ENCODE measurements at regions not wholly inside any gene's neighbourhood (a gene's known extent, or its start where the extent isn't known, plus 50 kb on each side); places are given as distances from the start of the nearest gene placed in this dataset.

- intact Hi-C loops (cut with micrococcal nuclease) = no loop called here
- H3K36me3 Mint-ChIP-seq (ENCODE audit: low read depth) = no peaks in the 10 kb centered on the region
- no peaks in the 10 kb centered on the region for H3K27me3 Mint-ChIP-seq
- peaks cover 21% of the 10 kb centered on the region for H3K9me3 Mint-ChIP-seq
- H3K4me3 Mint-ChIP-seq = no peak overlapping the region
- H3K4me1 Mint-ChIP-seq (ENCODE audit: low read depth) = no peaks in the 10 kb centered on the region
- H3K27ac Mint-ChIP-seq = no peak overlapping the region
Observed at GRCh38 chr2:125561302-125561701, 1094.7 kb upstream of the GYPC start.

DNA sequence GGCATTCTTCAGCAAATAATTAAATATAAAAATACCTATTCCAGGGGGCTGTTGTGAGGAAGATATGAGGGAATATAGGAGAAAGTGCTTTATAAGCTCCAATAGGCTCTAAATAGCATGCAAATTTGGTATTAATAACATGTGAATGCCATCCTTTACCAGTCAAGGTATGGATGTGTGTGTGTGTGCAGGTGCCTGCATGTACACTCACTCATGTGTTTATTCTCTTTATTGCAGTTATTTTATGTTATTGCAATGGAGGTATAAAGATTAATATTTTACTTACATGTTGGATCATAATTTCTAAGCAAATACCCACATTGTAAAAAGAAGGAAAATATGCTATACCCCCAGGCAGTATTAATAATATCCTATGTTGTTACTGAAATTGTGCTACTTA lies 1093.0 kb upstream of the GYPC start:
- Mint-ChIP-seq H3K4me1 (ENCODE audit: low read depth) (no peaks in the 10 kb centered on the region), H3K27ac (no peak overlapping the region), H3K36me3 (ENCODE audit: low read depth) (no peaks in the 10 kb centered on the region), H3K27me3 (no peaks in the 10 kb centered on the region), H3K4me3 (no peak overlapping the region), H3K9me3 (peaks cover 15% of the 10 kb centered on the region)
- intact Hi-C loops (cut with micrococcal nuclease) = no loop called here

- Mint-ChIP-seq H3K27ac (no peak overlapping the region), H3K36me3 (ENCODE audit: low read depth) (no peaks in the 10 kb centered on the region)
- intact Hi-C loops (cut with micrococcal nuclease) = no loop called here
Observed at GRCh38 chr2:125564471-125564870, 1091.5 kb upstream of the GYPC start.

GRCh38 chr2:125566422-125566821 lies 1089.5 kb upstream of the GYPC start:
- Mint-ChIP-seq H3K27ac (no peak overlapping the region), H3K27me3 (no peaks in the 10 kb centered on the region), H3K4me3 (no peak overlapping the region), H3K9me3 (peaks cover 28% of the 10 kb centered on the region), H3K36me3 (ENCODE audit: low read depth) (no peaks in the 10 kb centered on the region), H3K4me1 (ENCODE audit: low read depth) (no peaks in the 10 kb centered on the region)
- intact Hi-C loops (cut with micrococcal nuclease) = no loop called here

More at GRCh38 chr2:125564471-125564870, 1091.5 kb upstream of the GYPC start:
- H3K4me1 Mint-ChIP-seq (ENCODE audit: low read depth) = no peaks in the 10 kb centered on the region
- no peak overlapping the region for H3K4me3 Mint-ChIP-seq
- peaks cover 24% of the 10 kb centered on the region for H3K9me3 Mint-ChIP-seq
- H3K27me3 Mint-ChIP-seq = no peaks in the 10 kb centered on the region

- Mint-ChIP-seq H3K27me3 (no peaks in the 10 kb centered on the region), H3K4me3 (no peak overlapping the region), H3K4me1 (ENCODE audit: low read depth) (no peaks in the 10 kb centered on the region), H3K36me3 (ENCODE audit: low read depth) (no peaks in the 10 kb centered on the region), H3K9me3 (peaks cover 28% of the 10 kb centered on the region), H3K27ac (no peak overlapping the region)
- intact Hi-C loops (cut with micrococcal nuclease) = no loop called here
Observed at GRCh38 chr2:125567100-125567499, 1088.9 kb upstream of the GYPC start.

DNA sequence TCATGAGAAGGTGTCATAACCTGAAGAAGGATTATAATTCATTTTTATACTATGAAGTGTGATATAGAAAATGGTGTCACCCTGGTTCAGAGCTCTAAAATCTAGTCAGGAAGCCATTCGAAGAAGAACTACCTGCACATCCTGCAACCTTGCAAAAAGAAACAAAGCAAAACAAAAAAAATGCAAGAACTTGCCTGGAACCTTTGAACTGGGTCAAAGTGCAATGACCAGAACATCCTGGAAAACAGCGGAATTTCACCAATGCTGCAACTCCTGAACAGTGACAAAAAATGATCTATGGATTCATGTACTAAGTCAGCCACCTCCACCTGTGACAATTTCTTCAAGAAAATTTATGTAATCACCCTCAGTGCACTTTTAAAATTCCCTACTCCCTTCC lies 1083.3 kb upstream of the GYPC start:
- no peaks in the 10 kb centered on the region for H3K27me3 Mint-ChIP-seq
- H3K27ac Mint-ChIP-seq = no peak overlapping the region
- intact Hi-C loops (cut with micrococcal nuclease) = no loop called here
- H3K9me3 Mint-ChIP-seq = peaks cover 16% of the 10 kb centered on the region
- H3K36me3 Mint-ChIP-seq (ENCODE audit: low read depth) = no peaks in the 10 kb centered on the region
- no peaks in the 10 kb centered on the region for H3K4me1 Mint-ChIP-seq (ENCODE audit: low read depth)
- no peak overlapping the region for H3K4me3 Mint-ChIP-seq

- Mint-ChIP-seq H3K4me1 (ENCODE audit: low read depth) (no peaks in the 10 kb centered on the region), H3K36me3 (ENCODE audit: low read depth) (no peaks in the 10 kb centered on the region), H3K9me3 (peaks cover 9% of the 10 kb centered on the region), H3K4me3 (no peak overlapping the region), H3K27ac (no peak overlapping the region), H3K27me3 (no peaks in the 10 kb centered on the region)
- intact Hi-C loops (cut with micrococcal nuclease) = no loop called here
Observed at GRCh38 chr2:125573432-125573831, 1082.5 kb upstream of the GYPC start.

DNA sequence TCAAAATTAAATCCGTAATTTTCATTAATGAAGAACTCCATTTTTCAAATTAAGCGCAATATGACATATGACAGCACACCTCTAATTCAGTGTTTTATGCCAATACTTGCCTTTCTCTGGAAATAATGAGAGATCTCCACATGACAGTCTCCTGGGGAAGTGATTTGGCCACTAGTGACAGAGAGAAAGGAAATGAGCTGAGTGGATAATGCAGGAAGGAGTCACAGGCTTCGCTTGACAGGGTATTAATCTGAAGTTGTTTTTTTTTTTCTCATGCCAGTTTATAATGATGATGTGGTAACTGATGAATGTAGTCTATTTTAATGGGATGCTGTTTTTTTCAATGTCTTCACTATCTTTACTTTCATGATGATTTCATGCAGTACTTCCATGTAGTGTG lies 1079.4 kb upstream of the GYPC start:
- intact Hi-C loops (cut with micrococcal nuclease) = no loop called here
- Mint-ChIP-seq H3K27ac (no peak overlapping the region), H3K9me3 (no peaks in the 10 kb centered on the region), H3K27me3 (no peaks in the 10 kb centered on the region), H3K36me3 (ENCODE audit: low read depth) (no peaks in the 10 kb centered on the region), H3K4me3 (no peak overlapping the region), H3K4me1 (ENCODE audit: low read depth) (no peaks in the 10 kb centered on the region)

DNA sequence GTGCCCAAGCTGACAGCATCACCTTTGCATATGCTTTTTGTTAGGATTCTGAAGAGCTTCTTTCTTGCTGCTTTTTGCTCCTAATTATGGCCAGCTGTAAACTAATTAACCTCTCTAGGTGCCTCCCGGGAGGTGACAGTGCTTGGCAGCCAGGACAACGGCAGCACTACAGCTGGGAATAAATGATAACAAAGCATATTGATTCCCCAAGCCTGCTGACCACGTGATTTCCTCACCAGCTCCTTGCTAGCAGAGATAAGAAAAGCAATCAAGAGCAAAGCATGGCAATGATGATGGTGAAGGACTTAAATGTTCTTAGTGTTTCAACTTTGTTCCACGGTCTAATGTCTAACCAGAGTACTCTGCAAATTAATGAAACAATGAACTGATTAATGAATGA lies 1074.4 kb upstream of the GYPC start:
- Mint-ChIP-seq H3K36me3 (ENCODE audit: low read depth) (no peaks in the 10 kb centered on the region), H3K4me3 (no peak overlapping the region), H3K27me3 (no peaks in the 10 kb centered on the region), H3K4me1 (ENCODE audit: low read depth) (no peaks in the 10 kb centered on the region), H3K9me3 (peaks cover 8% of the 10 kb centered on the region), H3K27ac (no peak overlapping the region)
- intact Hi-C loops (cut with micrococcal nuclease) = no loop called here

DNA sequence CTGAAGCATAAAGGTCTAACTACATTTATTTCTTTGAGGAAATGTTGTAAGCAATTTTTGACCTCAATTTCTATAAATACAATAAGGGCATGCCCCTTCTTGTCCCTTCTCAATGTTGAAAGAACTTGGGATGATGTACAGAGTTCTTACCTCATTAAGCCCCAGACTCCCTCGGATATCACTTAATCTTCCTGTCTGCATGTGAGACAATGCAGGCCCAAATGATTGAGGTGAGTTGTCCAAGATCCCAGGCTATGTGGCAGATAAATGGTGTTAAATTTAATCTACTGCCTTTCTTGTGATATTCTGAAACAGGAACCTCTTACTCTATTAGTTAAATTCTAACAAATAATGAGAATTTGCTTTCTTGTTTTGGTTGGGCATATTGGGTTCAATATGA lies 1073.4 kb upstream of the GYPC start:
- Mint-ChIP-seq H3K36me3 (ENCODE audit: low read depth) (no peaks in the 10 kb centered on the region), H3K9me3 (peaks cover 8% of the 10 kb centered on the region), H3K27me3 (no peaks in the 10 kb centered on the region), H3K4me3 (no peak overlapping the region), H3K27ac (no peak overlapping the region), H3K4me1 (ENCODE audit: low read depth) (no peaks in the 10 kb centered on the region)
- intact Hi-C loops (cut with micrococcal nuclease) = no loop called here

GRCh38 chr2:125584732-125585131 lies 1071.2 kb upstream of the GYPC start:
- no peak overlapping the region for H3K4me3 Mint-ChIP-seq

GRCh38 chr2:125588780-125589179 lies 1067.2 kb upstream of the GYPC start:
- intact Hi-C loops (cut with micrococcal nuclease) = no loop called here
- Mint-ChIP-seq H3K9me3 (peaks cover 35% of the 10 kb centered on the region), H3K4me1 (ENCODE audit: low read depth) (no peaks in the 10 kb centered on the region), H3K27ac (no peak overlapping the region), H3K27me3 (no peaks in the 10 kb centered on the region), H3K36me3 (ENCODE audit: low read depth) (no peaks in the 10 kb centered on the region), H3K4me3 (no peak overlapping the region)

More at GRCh38 chr2:125584732-125585131, 1071.2 kb upstream of the GYPC start:
- H3K27ac Mint-ChIP-seq = no peak overlapping the region
- H3K4me1 Mint-ChIP-seq (ENCODE audit: low read depth) = no peaks in the 10 kb centered on the region
- no peaks in the 10 kb centered on the region for H3K36me3 Mint-ChIP-seq (ENCODE audit: low read depth)
- peaks cover 17% of the 10 kb centered on the region for H3K9me3 Mint-ChIP-seq
- intact Hi-C loops (cut with micrococcal nuclease) = no loop called here
- no peaks in the 10 kb centered on the region for H3K27me3 Mint-ChIP-seq

DNA sequence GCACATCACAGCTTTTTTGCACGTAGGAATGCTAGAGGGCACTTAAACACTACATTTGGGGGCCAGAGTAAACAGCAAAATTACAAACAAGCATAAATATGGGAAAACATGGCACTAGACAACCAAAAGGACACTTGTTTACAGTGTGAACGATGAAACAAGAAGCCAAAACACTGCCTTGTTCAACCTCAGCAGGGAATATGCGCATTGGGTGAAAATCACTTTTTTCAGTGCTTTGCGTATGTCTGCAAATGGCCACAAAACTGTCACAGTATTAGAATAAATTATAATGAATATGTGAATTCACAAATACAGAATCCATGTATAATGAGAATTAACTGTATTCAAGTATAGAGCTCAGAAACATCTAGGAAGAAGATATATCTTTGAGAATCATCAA lies 1064.0 kb upstream of the GYPC start:
- Mint-ChIP-seq H3K27me3 (no peaks in the 10 kb centered on the region), H3K4me1 (ENCODE audit: low read depth) (no peaks in the 10 kb centered on the region), H3K9me3 (peaks cover 26% of the 10 kb centered on the region), H3K36me3 (ENCODE audit: low read depth) (no peaks in the 10 kb centered on the region), H3K27ac (no peak overlapping the region), H3K4me3 (no peak overlapping the region)
- intact Hi-C loops (cut with micrococcal nuclease) = no loop called here

DNA sequence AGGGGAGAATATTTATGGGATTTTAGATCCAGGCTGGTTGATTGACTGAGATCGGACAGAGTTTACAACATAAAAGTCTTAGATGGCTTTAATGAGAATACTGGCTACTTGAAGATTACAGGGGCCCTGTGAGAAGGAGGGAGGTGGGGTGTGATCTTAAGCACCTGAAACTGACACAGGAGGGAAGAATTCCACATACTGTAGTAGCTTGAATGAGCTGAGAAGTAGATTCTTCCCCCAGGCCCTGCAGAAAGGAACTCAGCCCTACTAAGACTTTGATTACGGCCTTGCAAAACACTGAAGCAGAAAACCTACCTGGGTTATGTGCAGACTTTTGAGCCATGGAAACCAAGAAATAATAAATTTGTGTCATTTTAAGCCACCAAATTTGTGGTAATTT lies 1062.9 kb upstream of the GYPC start:
- H3K36me3 Mint-ChIP-seq (ENCODE audit: low read depth) = no peaks in the 10 kb centered on the region
- H3K27ac Mint-ChIP-seq = no peak overlapping the region
- peaks cover 26% of the 10 kb centered on the region for H3K9me3 Mint-ChIP-seq
- no peak overlapping the region for H3K4me3 Mint-ChIP-seq
- H3K27me3 Mint-ChIP-seq = no peaks in the 10 kb centered on the region
- intact Hi-C loops (cut with micrococcal nuclease) = no loop called here
- no peaks in the 10 kb centered on the region for H3K4me1 Mint-ChIP-seq (ENCODE audit: low read depth)

GRCh38 chr2:125596612-125597011 lies 1059.3 kb upstream of the GYPC start:
- intact Hi-C loops (cut with micrococcal nuclease) = no loop called here
- Mint-ChIP-seq H3K9me3 (peaks cover under 1% of the 10 kb centered on the region), H3K36me3 (ENCODE audit: low read depth) (no peaks in the 10 kb centered on the region), H3K4me3 (no peak overlapping the region), H3K27me3 (no peaks in the 10 kb centered on the region), H3K27ac (no peak overlapping the region), H3K4me1 (ENCODE audit: low read depth) (no peaks in the 10 kb centered on the region)
